Calu3 (cell line): ENCODE measurements at regions not wholly inside any gene's neighbourhood (a gene's known extent, or its start where the extent isn't known, plus 50 kb on each side); places are given as distances from the start of the nearest gene placed in this dataset.

Experiments used
- BruUV-seq: library from RNA; stranded (reverse); fragments of 400-500 nt; replicated peaks from 2 replicates; lab custom pipeline; 2021; lab: Mats Ljungman, UMichigan
- CTCF ChIA-PET: fragments of 300-600 bp; sonication (Branson Sonifier 250); formaldehyde crosslinking; loops from one replicate; lab custom pipeline; 2022; ENCODE audit warnings: antibody characterized with exemption; lab: Charles Lee
- DNase-seq: peaks from one replicate; pipeline ENCODE4 v3.0.0; 2022
- H3K27ac Mint-ChIP-seq: one replicate; pipeline ENCODE4 v1.8.0; 2022; ENCODE audit warnings: mixed read lengths; ENCODE audit not compliant: unreplicated experiment
- H3K27me3 Mint-ChIP-seq: one replicate; pipeline ENCODE4 v1.8.0; 2022; ENCODE audit warnings: mixed read lengths; ENCODE audit not compliant: unreplicated experiment
- H3K36me3 Mint-ChIP-seq: one replicate; pipeline ENCODE4 v1.8.0; 2022; ENCODE audit warnings: mild to moderate bottlenecking, moderate library complexity, mixed read lengths; ENCODE audit not compliant: insufficient read depth, unreplicated experiment
- H3K4me1 Mint-ChIP-seq: one replicate; pipeline ENCODE4 v1.8.0; 2022; ENCODE audit warnings: mild to moderate bottlenecking, low read depth, mixed read lengths; ENCODE audit not compliant: unreplicated experiment
- H3K4me3 Mint-ChIP-seq: one replicate; pipeline ENCODE4 v1.8.0; 2022; ENCODE audit warnings: mild to moderate bottlenecking, low read depth, moderate library complexity, mixed read lengths; ENCODE audit not compliant: unreplicated experiment
- H3K9me3 Mint-ChIP-seq: one replicate; pipeline ENCODE4 v1.8.0; 2022; ENCODE audit warnings: low read depth, mixed read lengths; ENCODE audit not compliant: unreplicated experiment
- intact Hi-C: fragments of 100-400 bp; cut with micrococcal nuclease; formaldehyde crosslinking; loops from one replicate; pipeline ENCODE4 v1.10.0; 2022; ENCODE audit not compliant: unreplicated experiment
- TF ChIP-seq, protein P1 (sequence below): fragments of 200-600 bp; IDR thresholded peaks from one replicate; pipeline ENCODE4 v1.8.0; 2022; ENCODE audit warnings: antibody characterized with exemption; ENCODE audit not compliant: unreplicated experiment

- CTCF ChIA-PET = no interaction called here
- DNase-seq = no peak
- Mint-ChIP-seq H3K9me3 (no peaks in the 10 kb centered on the region), H3K4me1 (no peaks in the 10 kb centered on the region), H3K27ac (no peak overlapping the region), H3K36me3 (no peaks in the 10 kb centered on the region), H3K27me3 (no peaks in the 10 kb centered on the region), H3K4me3 (no peak overlapping the region)
- no TSS peak for BruUV-seq
- intact Hi-C loops = no loop called here
- TF ChIP-seq, protein P1, sequence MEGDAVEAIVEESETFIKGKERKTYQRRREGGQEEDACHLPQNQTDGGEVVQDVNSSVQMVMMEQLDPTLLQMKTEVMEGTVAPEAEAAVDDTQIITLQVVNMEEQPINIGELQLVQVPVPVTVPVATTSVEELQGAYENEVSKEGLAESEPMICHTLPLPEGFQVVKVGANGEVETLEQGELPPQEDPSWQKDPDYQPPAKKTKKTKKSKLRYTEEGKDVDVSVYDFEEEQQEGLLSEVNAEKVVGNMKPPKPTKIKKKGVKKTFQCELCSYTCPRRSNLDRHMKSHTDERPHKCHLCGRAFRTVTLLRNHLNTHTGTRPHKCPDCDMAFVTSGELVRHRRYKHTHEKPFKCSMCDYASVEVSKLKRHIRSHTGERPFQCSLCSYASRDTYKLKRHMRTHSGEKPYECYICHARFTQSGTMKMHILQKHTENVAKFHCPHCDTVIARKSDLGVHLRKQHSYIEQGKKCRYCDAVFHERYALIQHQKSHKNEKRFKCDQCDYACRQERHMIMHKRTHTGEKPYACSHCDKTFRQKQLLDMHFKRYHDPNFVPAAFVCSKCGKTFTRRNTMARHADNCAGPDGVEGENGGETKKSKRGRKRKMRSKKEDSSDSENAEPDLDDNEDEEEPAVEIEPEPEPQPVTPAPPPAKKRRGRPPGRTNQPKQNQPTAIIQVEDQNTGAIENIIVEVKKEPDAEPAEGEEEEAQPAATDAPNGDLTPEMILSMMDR = no peak
These were observed 433.4 kb downstream of the SLITRK5 start for GRCh38 chr13:88104576-88104975.

DNA sequence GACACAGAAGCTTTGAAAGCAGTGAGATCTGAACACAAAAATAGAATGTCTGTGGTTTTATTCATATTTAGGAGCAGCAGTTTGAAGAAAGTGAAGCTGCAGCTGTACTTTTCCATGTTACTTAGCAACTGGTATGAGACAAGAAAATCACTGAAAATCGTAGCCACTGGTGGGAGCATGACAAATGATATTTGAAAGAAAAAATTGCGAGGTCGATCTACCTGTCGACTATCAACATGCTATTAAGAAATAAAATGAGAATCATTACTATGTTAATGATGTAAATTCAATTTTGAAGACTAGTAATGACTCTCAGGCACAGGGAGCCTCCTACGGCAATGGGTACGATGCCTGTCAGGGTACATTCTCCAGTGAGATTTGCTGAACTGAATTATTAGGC, 436.4 kb downstream of the SLITRK5 start:
- BruUV-seq = no TSS peak
- H3K4me3 Mint-ChIP-seq = no peak overlapping the region
- H3K27ac Mint-ChIP-seq = no peak overlapping the region
- DNase-seq = no peak
- no peaks in the 10 kb centered on the region for H3K4me1 Mint-ChIP-seq
- CTCF ChIA-PET = no interaction called here
- no peaks in the 10 kb centered on the region for H3K27me3 Mint-ChIP-seq
- H3K36me3 Mint-ChIP-seq = no peaks in the 10 kb centered on the region
- intact Hi-C loops = no loop called here
- TF ChIP-seq, protein P1 = no peak
- no peaks in the 10 kb centered on the region for H3K9me3 Mint-ChIP-seq

- intact Hi-C loops = no loop called here
- H3K36me3 Mint-ChIP-seq = no peaks in the 10 kb centered on the region
- BruUV-seq = no TSS peak
- TF ChIP-seq, protein P1 = no peak
- CTCF ChIA-PET = no interaction called here
- H3K4me1 Mint-ChIP-seq = no peaks in the 10 kb centered on the region
- H3K27me3 Mint-ChIP-seq = no peaks in the 10 kb centered on the region
- no peak overlapping the region for H3K4me3 Mint-ChIP-seq
- no peak overlapping the region for H3K27ac Mint-ChIP-seq
- no peak for DNase-seq
- H3K9me3 Mint-ChIP-seq = no peaks in the 10 kb centered on the region
These were observed 441.4 kb downstream of the SLITRK5 start for GRCh38 chr13:88112526-88112925.

DNA sequence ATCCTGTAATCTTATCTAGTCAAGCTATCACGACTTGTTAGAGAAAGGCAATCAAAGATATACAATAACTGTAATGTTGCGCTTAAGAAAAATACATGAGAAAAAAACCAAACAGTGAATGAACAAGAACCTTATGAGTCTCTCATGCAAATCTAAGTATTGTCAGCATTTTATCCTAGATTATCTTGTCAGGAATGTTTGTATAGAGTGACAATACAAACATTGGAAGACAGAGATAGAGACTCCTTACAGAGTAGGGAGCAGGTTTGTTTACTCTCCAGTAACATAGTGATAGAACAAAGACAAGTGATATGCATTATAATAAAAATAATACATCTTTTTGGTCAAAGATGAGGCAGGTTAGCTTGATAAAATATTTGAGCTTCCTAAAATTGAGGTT, 444.8 kb downstream of the SLITRK5 start:
- no TSS peak for BruUV-seq
- Mint-ChIP-seq H3K27me3 (no peaks in the 10 kb centered on the region), H3K9me3 (no peaks in the 10 kb centered on the region), H3K4me3 (no peak overlapping the region), H3K4me1 (no peaks in the 10 kb centered on the region), H3K36me3 (no peaks in the 10 kb centered on the region), H3K27ac (no peak overlapping the region)
- CTCF ChIA-PET = no interaction called here
- no peak for DNase-seq
- TF ChIP-seq, protein P1 = no peak
- intact Hi-C loops = no loop called here
